Liver (tissue), 3 donors: ENCODE measurements at regions not wholly inside any gene's neighbourhood (a gene's known extent, or its start where the extent isn't known, plus 50 kb on each side); places are given as distances from the start of the nearest gene placed in this dataset.

ENCODE experiments used
- FOXA1 ChIP-seq: IDR thresholded peaks from 2 replicates; pipeline ENCODE4 v1.6.1; 2016; ENCODE audit warnings: antibody characterized with exemption
- GABPA ChIP-seq, 2 donors: IDR thresholded peaks in 1 of 2; conservative IDR thresholded peaks in 1 of 2; 2 replicates each; pipeline ENCODE4 v1.6.1; 2016; ENCODE audit warnings: antibody characterized with exemption in 2 of 2, mild to moderate bottlenecking in 1 of 2, moderate library complexity in 1 of 2
- RAD21 ChIP-seq, 2 donors: IDR thresholded peaks; 2 replicates each; pipeline ENCODE4 v1.6.1; 2016; ENCODE audit warnings: antibody characterized with exemption in 2 of 2, mild to moderate bottlenecking in 2 of 2
- RXRA ChIP-seq, 2 donors: IDR thresholded peaks; 2 replicates each; pipeline ENCODE4 v1.6.1; 2017 to 2018; ENCODE audit warnings: antibody characterized with exemption in 2 of 2, mild to moderate bottlenecking in 1 of 2
- TAF1 ChIP-seq: conservative IDR thresholded peaks from 2 replicates; pipeline ENCODE4 v1.6.1; 2016; ENCODE audit warnings: antibody characterized with exemption, mild to moderate bottlenecking
- TF ChIP-seq, protein P1 (sequence below): fragments of 150-350 bp; IDR thresholded peaks from 2 replicates; pipeline ENCODE4 v1.5.1; 2017; ENCODE audit warnings: improper control_type of control experiment, low read depth, low read length; ENCODE audit not compliant: missing input control
- TF ChIP-seq, protein P2 (sequence below): IDR thresholded peaks from 2 replicates; pipeline ENCODE4 v1.6.1; 2016; ENCODE audit warnings: antibody characterized with exemption
- TF ChIP-seq, protein P3 (sequence below): IDR thresholded peaks from 2 replicates; pipeline ENCODE4 v1.6.1; 2016; ENCODE audit warnings: antibody characterized with exemption
- donor health status: healthy.
- donor health status: healthy.

DNA sequence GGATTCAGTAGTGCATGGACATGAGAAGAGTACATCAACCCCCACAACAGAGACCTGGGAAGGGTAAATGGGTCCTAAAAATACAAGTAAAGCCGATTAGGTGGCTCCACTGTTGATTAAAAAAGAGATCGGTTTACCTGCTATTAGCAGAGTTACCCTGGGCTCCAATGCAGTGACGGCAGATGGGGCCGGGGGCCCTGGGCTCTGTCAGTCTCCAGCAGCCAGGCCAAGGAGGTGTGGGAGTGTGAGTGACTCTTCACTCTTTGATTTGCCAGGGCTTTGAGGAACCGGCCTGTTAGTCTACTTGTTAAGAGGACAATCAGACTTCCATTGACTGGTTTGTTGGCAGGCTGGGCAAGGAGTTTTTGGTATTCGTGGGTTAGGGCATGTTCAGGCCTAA, 1368.7 kb downstream of the UQCRFS1 start:
- TF ChIP-seq GABPA (IDR thresholded peaks at IDR 0.05 in 1 of 2, conservative IDR thresholded peaks at IDR 0.05 in 1 of 2) = no peak
- TF ChIP-seq, protein P1, sequence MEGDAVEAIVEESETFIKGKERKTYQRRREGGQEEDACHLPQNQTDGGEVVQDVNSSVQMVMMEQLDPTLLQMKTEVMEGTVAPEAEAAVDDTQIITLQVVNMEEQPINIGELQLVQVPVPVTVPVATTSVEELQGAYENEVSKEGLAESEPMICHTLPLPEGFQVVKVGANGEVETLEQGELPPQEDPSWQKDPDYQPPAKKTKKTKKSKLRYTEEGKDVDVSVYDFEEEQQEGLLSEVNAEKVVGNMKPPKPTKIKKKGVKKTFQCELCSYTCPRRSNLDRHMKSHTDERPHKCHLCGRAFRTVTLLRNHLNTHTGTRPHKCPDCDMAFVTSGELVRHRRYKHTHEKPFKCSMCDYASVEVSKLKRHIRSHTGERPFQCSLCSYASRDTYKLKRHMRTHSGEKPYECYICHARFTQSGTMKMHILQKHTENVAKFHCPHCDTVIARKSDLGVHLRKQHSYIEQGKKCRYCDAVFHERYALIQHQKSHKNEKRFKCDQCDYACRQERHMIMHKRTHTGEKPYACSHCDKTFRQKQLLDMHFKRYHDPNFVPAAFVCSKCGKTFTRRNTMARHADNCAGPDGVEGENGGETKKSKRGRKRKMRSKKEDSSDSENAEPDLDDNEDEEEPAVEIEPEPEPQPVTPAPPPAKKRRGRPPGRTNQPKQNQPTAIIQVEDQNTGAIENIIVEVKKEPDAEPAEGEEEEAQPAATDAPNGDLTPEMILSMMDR = no peak
- TF ChIP-seq TAF1 = no peak
- TF ChIP-seq, protein P2, sequence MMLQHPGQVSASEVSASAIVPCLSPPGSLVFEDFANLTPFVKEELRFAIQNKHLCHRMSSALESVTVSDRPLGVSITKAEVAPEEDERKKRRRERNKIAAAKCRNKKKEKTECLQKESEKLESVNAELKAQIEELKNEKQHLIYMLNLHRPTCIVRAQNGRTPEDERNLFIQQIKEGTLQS = no peak
- TF ChIP-seq, protein P3, sequence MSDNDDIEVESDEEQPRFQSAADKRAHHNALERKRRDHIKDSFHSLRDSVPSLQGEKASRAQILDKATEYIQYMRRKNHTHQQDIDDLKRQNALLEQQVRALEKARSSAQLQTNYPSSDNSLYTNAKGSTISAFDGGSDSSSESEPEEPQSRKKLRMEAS = no peak
- no peak for TF ChIP-seq RXRA (IDR thresholded peaks at IDR 0.05)
- TF ChIP-seq FOXA1 = no peak
- no peak for TF ChIP-seq RAD21 (IDR thresholded peaks at IDR 0.05)
